ENCODE measurements at regions not wholly inside any gene's neighbourhood (a gene's known extent, or its start where the extent isn't known, plus 50 kb on each side); places are given as distances from the start of the nearest gene placed in this dataset.
A peak's percentile ranks its signal among the peaks of the same experiment; 100 is the strongest.

- Histone ChIP-seq H3K4me2 (ENCODE audit: insufficient read depth, low read length, poor library complexity, severe bottlenecking) (no peak overlapping the region), H3K79me1 (ENCODE audit: low read depth, low read length) (no peaks in the 10 kb centered on the region), H3K4me1 (ENCODE audit: control insufficient read depth in 2 of 2, insufficient read depth in 1 of 2, low read depth in 1 of 2, low read length in 2 of 2) (peaks cover 0 to 2% of the 10 kb centered on the region in 2 donors), H3K4ac (ENCODE audit: low read length) (no peak overlapping the region), H3K9ac (ENCODE audit: low read depth, low read length, poor library complexity) (no peak overlapping the region), H2AFZ (ENCODE audit: low read length) (no peak overlapping the region), H3K14ac (ENCODE audit: low read length) (no peak overlapping the region), H4K91ac (ENCODE audit: low read depth, low read length, poor library complexity) (no peak overlapping the region), H2BK120ac (ENCODE audit: low read depth, low read length) (no peak overlapping the region), H3K9me3 (replicated peaks in 1 of 2; ENCODE audit: control insufficient read depth in 2 of 2, insufficient read depth in 1 of 2, low read depth in 1 of 2, low read length in 2 of 2) (no peaks in the 10 kb centered on the region), H2AK5ac (ENCODE audit: low read depth, low read length) (no peak overlapping the region), H4K8ac (ENCODE audit: low read depth, low read length) (no peak overlapping the region), H3K18ac (ENCODE audit: low read length) (no peak overlapping the region), H2BK12ac (ENCODE audit: low read length) (no peak overlapping the region), H3K23ac (ENCODE audit: low read depth, low read length, poor library complexity) (no peak overlapping the region), H2BK15ac (ENCODE audit: low read length) (no peak overlapping the region), H2BK5ac (ENCODE audit: low read length) (no peak overlapping the region), H3K4me3 (ENCODE audit: low read length in 2 of 2) (no peak overlapping the region), H3K27me3 (ENCODE audit: control insufficient read depth in 3 of 3, insufficient read depth in 3 of 3, low read depth in 1 of 3, low read length in 3 of 3) (no peaks in the 10 kb centered on the region), H3K36me3 (replicated peaks in 1 of 2; ENCODE audit: control insufficient read depth in 2 of 2, insufficient read depth in 2 of 2, low read length in 2 of 2) (no peaks in the 10 kb centered on the region), H3K27ac (replicated peaks; ENCODE audit: low read length) (no peak overlapping the region)
- 97 to 100% methylated on average over 1 to 2 of the region's 4 CpGs for WGBS, 2 donors (ENCODE audit: extremely low coverage in 2 of 2, insufficient read length in 2 of 2, insufficient replicate concordance in 1 of 2)
- no peak for DNase-seq (ENCODE audit: low spot score)
Observed at GRCh38 chr5:67427850-67428298, 231.3 kb upstream of the CD180 start.

- Histone ChIP-seq H3K4me3 (ENCODE audit: low read length in 2 of 2) (no peak overlapping the region), H4K91ac (ENCODE audit: low read depth, low read length, poor library complexity) (no peak overlapping the region), H3K9me3 (replicated peaks in 1 of 2; ENCODE audit: control insufficient read depth in 2 of 2, insufficient read depth in 1 of 2, low read depth in 1 of 2, low read length in 2 of 2) (no peaks in the 10 kb centered on the region), H3K79me1 (ENCODE audit: low read depth, low read length) (no peaks in the 10 kb centered on the region), H3K18ac (ENCODE audit: low read length) (no peak overlapping the region), H2BK15ac (ENCODE audit: low read length) (no peak overlapping the region), H2BK120ac (ENCODE audit: low read depth, low read length) (no peak overlapping the region), H3K4ac (ENCODE audit: low read length) (no peak overlapping the region), H2AK5ac (ENCODE audit: low read depth, low read length) (no peak overlapping the region), H3K9ac (ENCODE audit: low read depth, low read length, poor library complexity) (no peak overlapping the region), H2BK12ac (ENCODE audit: low read length) (no peak overlapping the region), H3K23ac (ENCODE audit: low read depth, low read length, poor library complexity) (no peak overlapping the region), H2BK5ac (ENCODE audit: low read length) (no peak overlapping the region), H3K4me1 (ENCODE audit: control insufficient read depth in 2 of 2, insufficient read depth in 1 of 2, low read depth in 1 of 2, low read length in 2 of 2) (peaks cover 0 to 2% of the 10 kb centered on the region in 2 donors), H3K14ac (ENCODE audit: low read length) (no peak overlapping the region), H4K8ac (ENCODE audit: low read depth, low read length) (no peak overlapping the region), H3K27me3 (ENCODE audit: control insufficient read depth in 3 of 3, insufficient read depth in 3 of 3, low read depth in 1 of 3, low read length in 3 of 3) (no peaks in the 10 kb centered on the region), H3K4me2 (ENCODE audit: insufficient read depth, low read length, poor library complexity, severe bottlenecking) (no peak overlapping the region), H3K36me3 (replicated peaks in 1 of 2; ENCODE audit: control insufficient read depth in 2 of 2, insufficient read depth in 2 of 2, low read length in 2 of 2) (no peaks in the 10 kb centered on the region), H2AFZ (ENCODE audit: low read length) (peak overlapping the region; percentile 12), H3K27ac (replicated peaks; ENCODE audit: low read length) (no peak overlapping the region)
- WGBS, 2 donors (ENCODE audit: extremely low coverage in 2 of 2, insufficient read length in 2 of 2, insufficient replicate concordance in 1 of 2), result no CpG with 5 or more reads among the region's 2 CpGs
- DNase-seq (ENCODE audit: low spot score), result no peak
Observed at GRCh38 chr5:67426961-67427849, 230.6 kb upstream of the CD180 start.

- H3K23ac ChIP-seq (ENCODE audit: low read depth, low read length, poor library complexity), result no peak overlapping the region
- H3K4ac ChIP-seq (ENCODE audit: low read length), result no peak overlapping the region
- peaks cover 0 to 2% of the 10 kb centered on the region in 2 donors for H3K9me3 ChIP-seq (replicated peaks in 1 of 2; ENCODE audit: control insufficient read depth in 2 of 2, insufficient read depth in 1 of 2, low read depth in 1 of 2, low read length in 2 of 2)
- H3K27ac ChIP-seq (replicated peaks; ENCODE audit: low read length), result no peak overlapping the region
- no peak overlapping the region for H2BK5ac ChIP-seq (ENCODE audit: low read length)
- no peak overlapping the region for H4K91ac ChIP-seq (ENCODE audit: low read depth, low read length, poor library complexity)
- no peak overlapping the region for H2AFZ ChIP-seq (ENCODE audit: low read length)
- no CpG with 5 or more reads among the region's 1 CpG for WGBS, 2 donors (ENCODE audit: extremely low coverage in 2 of 2, insufficient read length in 2 of 2, insufficient replicate concordance in 1 of 2)
- no peak overlapping the region for H2BK12ac ChIP-seq (ENCODE audit: low read length)
- no peaks in the 10 kb centered on the region for H3K27me3 ChIP-seq (ENCODE audit: control insufficient read depth in 3 of 3, insufficient read depth in 3 of 3, low read depth in 1 of 3, low read length in 3 of 3)
- no peak overlapping the region for H3K14ac ChIP-seq (ENCODE audit: low read length)
- H2AK5ac ChIP-seq (ENCODE audit: low read depth, low read length), result no peak overlapping the region
- no peak overlapping the region for H2BK120ac ChIP-seq (ENCODE audit: low read depth, low read length)
- H3K4me1 ChIP-seq (ENCODE audit: control insufficient read depth in 2 of 2, insufficient read depth in 1 of 2, low read depth in 1 of 2, low read length in 2 of 2), result peaks cover 0 to 2% of the 10 kb centered on the region in 2 donors
- no peak overlapping the region for H2BK15ac ChIP-seq (ENCODE audit: low read length)
- no peak overlapping the region for H3K9ac ChIP-seq (ENCODE audit: low read depth, low read length, poor library complexity)
- H4K8ac ChIP-seq (ENCODE audit: low read depth, low read length), result no peak overlapping the region
- no peak overlapping the region for H3K4me3 ChIP-seq (ENCODE audit: low read length in 2 of 2)
- no peaks in the 10 kb centered on the region for H3K79me1 ChIP-seq (ENCODE audit: low read depth, low read length)
- no peak overlapping the region for H3K4me2 ChIP-seq (ENCODE audit: insufficient read depth, low read length, poor library complexity, severe bottlenecking)
- H3K18ac ChIP-seq (ENCODE audit: low read length), result no peak overlapping the region
- H3K36me3 ChIP-seq (replicated peaks in 1 of 2; ENCODE audit: control insufficient read depth in 2 of 2, insufficient read depth in 2 of 2, low read length in 2 of 2), result no peaks in the 10 kb centered on the region
- no peak for DNase-seq (ENCODE audit: low spot score)
Observed at GRCh38 chr5:67425514-67425913, 228.9 kb upstream of the CD180 start.

GRCh38 chr5:67417839-67418238 is 221.2 kb upstream of the CD180 start:
- Histone ChIP-seq H2BK5ac (ENCODE audit: low read length) (no peak overlapping the region), H2AK5ac (ENCODE audit: low read depth, low read length) (no peak overlapping the region), H3K79me1 (ENCODE audit: low read depth, low read length) (no peaks in the 10 kb centered on the region), H2BK120ac (ENCODE audit: low read depth, low read length) (no peak overlapping the region), H3K18ac (ENCODE audit: low read length) (no peak overlapping the region), H4K8ac (ENCODE audit: low read depth, low read length) (no peak overlapping the region), H4K91ac (ENCODE audit: low read depth, low read length, poor library complexity) (no peak overlapping the region), H3K9ac (ENCODE audit: low read depth, low read length, poor library complexity) (no peak overlapping the region), H3K14ac (ENCODE audit: low read length) (no peak overlapping the region), H3K4me2 (ENCODE audit: insufficient read depth, low read length, poor library complexity, severe bottlenecking) (no peak overlapping the region), H3K27ac (replicated peaks; ENCODE audit: low read length) (no peak overlapping the region), H2AFZ (ENCODE audit: low read length) (peak overlapping the region; percentile 58), H3K23ac (ENCODE audit: low read depth, low read length, poor library complexity) (no peak overlapping the region), H3K4me1 (ENCODE audit: control insufficient read depth in 2 of 2, insufficient read depth in 1 of 2, low read depth in 1 of 2, low read length in 2 of 2) (peaks cover 7 to 24% of the 10 kb centered on the region in 2 donors), H3K9me3 (replicated peaks in 1 of 2; ENCODE audit: control insufficient read depth in 2 of 2, insufficient read depth in 1 of 2, low read depth in 1 of 2, low read length in 2 of 2) (peaks cover 0 to 2% of the 10 kb centered on the region in 2 donors), H2BK12ac (ENCODE audit: low read length) (no peak overlapping the region), H2BK15ac (ENCODE audit: low read length) (no peak overlapping the region), H3K36me3 (replicated peaks in 1 of 2; ENCODE audit: control insufficient read depth in 2 of 2, insufficient read depth in 2 of 2, low read length in 2 of 2) (no peaks in the 10 kb centered on the region), H3K27me3 (ENCODE audit: control insufficient read depth in 3 of 3, insufficient read depth in 3 of 3, low read depth in 1 of 3, low read length in 3 of 3) (no peaks in the 10 kb centered on the region), H3K4ac (ENCODE audit: low read length) (no peak overlapping the region), H3K4me3 (ENCODE audit: low read length in 2 of 2) (no peak overlapping the region)
- no peak for DNase-seq (ENCODE audit: low spot score)
- WGBS, 2 donors (ENCODE audit: extremely low coverage in 2 of 2, insufficient read length in 2 of 2, insufficient replicate concordance in 1 of 2), result no CpG with 5 or more reads among the region's 2 CpGs
